H1 (cell line): ENCODE measurements at regions not wholly inside any gene's neighbourhood (a gene's known extent, or its start where the extent isn't known, plus 50 kb on each side); places are given as distances from the start of the nearest gene placed in this dataset.

Experiments
- CTCF ChIP-seq, 3 experiments: IDR thresholded peaks; 1 replicate in 2 of 3; 2 replicates in 1 of 3; pipeline versions ENCODE4 v1.5.1 to v1.6.1; 2011; ENCODE audit warnings: low read length in 3 of 3, mild to moderate bottlenecking in 3 of 3, inconsistent platforms in 2 of 3, low read depth in 1 of 3, moderate library complexity in 1 of 3; ENCODE audit not compliant: insufficient read depth in 1 of 3; ENCODE audit errors: control extremely low read depth in 1 of 3
- EZH2 ChIP-seq: fragments of 200-600 bp; sonication (generic); IDR thresholded peaks from 2 replicates; pipeline ENCODE4 v1.7.1; 2012; ENCODE audit warnings: low read depth, mild to moderate bottlenecking, moderate library complexity, low read length, inconsistent platforms; ENCODE audit not compliant: severe bottlenecking
- HDAC6 ChIP-seq: IDR thresholded peaks from one replicate; pipeline ENCODE4 v1.7.1; 2012; ENCODE audit warnings: low read depth, mild to moderate bottlenecking, inconsistent platforms, low read length, moderate library complexity
- KDM1A ChIP-seq: fragments of 200-600, 300-600 bp; sonication (generic); IDR thresholded peaks from 2 replicates; pipeline ENCODE4 v1.7.1; 2016; ENCODE audit warnings: mild to moderate bottlenecking, low read length, borderline replicate concordance
- POLR2A ChIP-seq, 2 experiments: IDR thresholded peaks; 1 replicate in 1 of 2; 2 replicates in 1 of 2; pipeline ENCODE4 v1.6.1; 2011; ENCODE audit warnings: low read depth in 2 of 2, low read length in 2 of 2, mild to moderate bottlenecking in 2 of 2; ENCODE audit errors: control extremely low read depth in 1 of 2
- RNF2 ChIP-seq: fragments of 200-900, 300-1000 bp; sonication (generic); IDR thresholded peaks from 2 replicates; pipeline ENCODE4 v1.7.1; 2016; ENCODE audit warnings: borderline replicate concordance, low read depth, mild to moderate bottlenecking, antibody characterized with exemption, low read length; ENCODE audit not compliant: poor library complexity, severe bottlenecking; ENCODE audit errors: missing control alignments
- SP2 ChIP-seq: IDR thresholded peaks from 2 replicates; pipeline ENCODE4 v1.6.1; 2012; ENCODE audit warnings: mild to moderate bottlenecking, low read length, inconsistent platforms
- USF2 ChIP-seq: IDR thresholded peaks from 2 replicates; pipeline ENCODE4 v1.6.1; 2011; ENCODE audit warnings: low read length, improper control_type of control experiment
- YY1 ChIP-seq: IDR thresholded peaks from 2 replicates; pipeline ENCODE4 v1.6.1; 2011; ENCODE audit warnings: low read depth, mild to moderate bottlenecking, low read length
- TF ChIP-seq, protein P1 (sequence below): IDR thresholded peaks from 2 replicates; pipeline ENCODE4 v1.6.1; 2011; ENCODE audit warnings: low read depth, mild to moderate bottlenecking, low read length; ENCODE audit not compliant: insufficient read depth

- TF ChIP-seq HDAC6: no peak
- TF ChIP-seq USF2: no peak
- no peak for TF ChIP-seq CTCF (IDR thresholded peaks at IDR 0.05; ENCODE audit: control extremely low read depth in 1 of 3, insufficient read depth in 1 of 3, low read depth in 1 of 3, low read length in 3 of 3)
- TF ChIP-seq, protein P1, sequence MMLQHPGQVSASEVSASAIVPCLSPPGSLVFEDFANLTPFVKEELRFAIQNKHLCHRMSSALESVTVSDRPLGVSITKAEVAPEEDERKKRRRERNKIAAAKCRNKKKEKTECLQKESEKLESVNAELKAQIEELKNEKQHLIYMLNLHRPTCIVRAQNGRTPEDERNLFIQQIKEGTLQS: no peak
- TF ChIP-seq EZH2: no peak
- TF ChIP-seq YY1: no peak
- TF ChIP-seq RNF2: no peak
- no peak for TF ChIP-seq KDM1A
- TF ChIP-seq SP2: no peak
- no peak for TF ChIP-seq POLR2A (IDR thresholded peaks at IDR 0.05; ENCODE audit: control extremely low read depth in 1 of 2, low read depth in 2 of 2, low read length in 2 of 2)
These were observed 253.6 kb upstream of the MKLN1 start for GRCh38 chr7:131074043-131074442.
